ENCODE measurements at regions not wholly inside any gene's neighbourhood (a gene's known extent, or its start where the extent isn't known, plus 50 kb on each side); places are given as distances from the start of the nearest gene placed in this dataset.

DNA sequence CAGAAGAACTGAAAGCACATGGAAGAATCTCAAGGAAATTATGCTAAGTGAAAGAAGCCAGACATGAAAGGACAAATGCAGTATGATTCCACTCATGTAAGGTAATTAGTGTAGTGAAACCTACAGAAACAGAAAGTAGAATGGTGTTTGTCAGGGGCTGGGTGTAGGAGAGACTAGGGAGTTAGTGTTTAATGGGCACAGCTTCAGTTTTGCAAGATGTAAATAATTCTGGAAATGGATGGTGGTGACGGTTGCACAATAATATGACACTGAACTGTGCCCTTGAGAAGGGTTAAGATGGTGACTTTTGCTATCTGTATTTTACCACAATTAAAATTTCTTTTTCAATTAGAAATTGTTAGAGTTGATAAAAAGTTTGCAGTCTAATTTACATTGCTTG lies 157.3 kb upstream of the ADCY1 start (continued):
- no peak for TF ChIP-seq HMGA2 (CRISPR knock-in tag; IDR thresholded peaks at IDR 0.05)
- TF ChIP-seq, protein P1, sequence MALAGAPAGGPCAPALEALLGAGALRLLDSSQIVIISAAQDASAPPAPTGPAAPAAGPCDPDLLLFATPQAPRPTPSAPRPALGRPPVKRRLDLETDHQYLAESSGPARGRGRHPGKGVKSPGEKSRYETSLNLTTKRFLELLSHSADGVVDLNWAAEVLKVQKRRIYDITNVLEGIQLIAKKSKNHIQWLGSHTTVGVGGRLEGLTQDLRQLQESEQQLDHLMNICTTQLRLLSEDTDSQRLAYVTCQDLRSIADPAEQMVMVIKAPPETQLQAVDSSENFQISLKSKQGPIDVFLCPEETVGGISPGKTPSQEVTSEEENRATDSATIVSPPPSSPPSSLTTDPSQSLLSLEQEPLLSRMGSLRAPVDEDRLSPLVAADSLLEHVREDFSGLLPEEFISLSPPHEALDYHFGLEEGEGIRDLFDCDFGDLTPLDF (CRISPR knock-in tag; IDR thresholded peaks at IDR 0.05) = no peak
- TF ChIP-seq GTF2I (CRISPR knock-in tag; conservative IDR thresholded peaks at IDR 0.05) = no peak
- TF ChIP-seq EMX1 (CRISPR knock-in tag; IDR thresholded peaks at IDR 0.05) = no peak

DNA sequence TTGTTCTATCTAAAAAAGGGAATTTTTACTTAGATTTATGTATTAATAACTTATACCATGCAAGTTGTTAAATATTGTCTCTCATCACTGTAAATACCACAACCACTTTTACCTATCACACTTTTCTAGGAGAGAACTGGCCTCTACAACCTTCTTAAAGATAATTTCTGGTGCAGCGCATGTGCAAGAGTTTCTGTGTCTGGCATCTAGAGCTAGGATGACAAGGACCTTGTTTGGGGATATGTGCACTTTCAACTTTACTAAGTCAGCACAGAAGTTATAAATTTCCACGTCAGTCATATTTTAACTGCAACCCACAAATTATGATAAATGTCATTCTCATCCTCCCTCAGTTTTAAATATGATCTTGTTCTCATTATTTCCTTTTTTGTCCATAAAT lies 156.9 kb upstream of the ADCY1 start:
- DNase-seq (ENCODE audit: low spot score) = no peak
- no peaks in the 10 kb centered on the region for H3K4me1 Mint-ChIP-seq
- H3K36me3 Mint-ChIP-seq = no peaks in the 10 kb centered on the region
- ATAC-seq = no peak
- no peak overlapping the region for H3K4me3 Mint-ChIP-seq
- H3K27me3 Mint-ChIP-seq (ENCODE audit: low read depth) = no peaks in the 10 kb centered on the region
- H3K9me3 Mint-ChIP-seq = peaks cover 6% of the 10 kb centered on the region
- ChIA-PET POLR2A (no interaction called here), CTCF (no interaction called here)
- TF ChIP-seq GTF2I (CRISPR knock-in tag; conservative IDR thresholded peaks at IDR 0.05) (no peak), NFATC4 (CRISPR knock-in tag; IDR thresholded peaks at IDR 0.05) (no peak), ZNF263 (CRISPR knock-in tag; IDR thresholded peaks at IDR 0.05; ENCODE audit: low read depth) (no peak), FOXK1 (CRISPR knock-in tag; IDR thresholded peaks at IDR 0.05) (no peak), SMAD4 (CRISPR knock-in tag; IDR thresholded peaks at IDR 0.05) (no peak), ZNF317 (CRISPR knock-in tag; IDR thresholded peaks at IDR 0.05; ENCODE audit: borderline replicate concordance, low read depth) (no peak), IRF2 (CRISPR knock-in tag; IDR thresholded peaks at IDR 0.05; ENCODE audit: borderline replicate concordance, low read depth) (no peak), ZNF219 (CRISPR knock-in tag; IDR thresholded peaks at IDR 0.05; ENCODE audit: borderline replicate concordance) (no peak), ZNF138 (CRISPR knock-in tag; conservative IDR thresholded peaks at IDR 0.05) (no peak), ATF1 (CRISPR knock-in tag; IDR thresholded peaks at IDR 0.05) (no peak), HMGA2 (CRISPR knock-in tag; IDR thresholded peaks at IDR 0.05) (no peak), CBFB (CRISPR knock-in tag; IDR thresholded peaks at IDR 0.05; ENCODE audit: low read depth) (no peak), NFYB (CRISPR knock-in tag; conservative IDR thresholded peaks at IDR 0.05; ENCODE audit: low read depth) (no peak)
- TF ChIP-seq, protein P2, sequence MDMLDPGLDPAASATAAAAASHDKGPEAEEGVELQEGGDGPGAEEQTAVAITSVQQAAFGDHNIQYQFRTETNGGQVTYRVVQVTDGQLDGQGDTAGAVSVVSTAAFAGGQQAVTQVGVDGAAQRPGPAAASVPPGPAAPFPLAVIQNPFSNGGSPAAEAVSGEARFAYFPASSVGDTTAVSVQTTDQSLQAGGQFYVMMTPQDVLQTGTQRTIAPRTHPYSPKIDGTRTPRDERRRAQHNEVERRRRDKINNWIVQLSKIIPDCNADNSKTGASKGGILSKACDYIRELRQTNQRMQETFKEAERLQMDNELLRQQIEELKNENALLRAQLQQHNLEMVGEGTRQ (CRISPR knock-in tag; IDR thresholded peaks at IDR 0.05) = no peak
- TF ChIP-seq, protein P3, sequence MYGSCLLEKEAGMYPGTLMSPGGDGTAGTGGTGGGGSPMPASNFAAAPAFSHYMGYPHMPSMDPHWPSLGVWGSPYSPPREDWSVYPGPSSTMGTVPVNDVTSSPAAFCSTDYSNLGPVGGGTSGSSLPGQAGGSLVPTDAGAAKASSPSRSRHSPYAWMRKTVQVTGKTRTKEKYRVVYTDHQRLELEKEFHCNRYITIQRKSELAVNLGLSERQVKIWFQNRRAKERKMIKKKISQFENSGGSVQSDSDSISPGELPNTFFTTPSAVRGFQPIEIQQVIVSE (CRISPR knock-in tag; IDR thresholded peaks at IDR 0.05; ENCODE audit: borderline replicate concordance) = no peak
- TF ChIP-seq, protein P4, sequence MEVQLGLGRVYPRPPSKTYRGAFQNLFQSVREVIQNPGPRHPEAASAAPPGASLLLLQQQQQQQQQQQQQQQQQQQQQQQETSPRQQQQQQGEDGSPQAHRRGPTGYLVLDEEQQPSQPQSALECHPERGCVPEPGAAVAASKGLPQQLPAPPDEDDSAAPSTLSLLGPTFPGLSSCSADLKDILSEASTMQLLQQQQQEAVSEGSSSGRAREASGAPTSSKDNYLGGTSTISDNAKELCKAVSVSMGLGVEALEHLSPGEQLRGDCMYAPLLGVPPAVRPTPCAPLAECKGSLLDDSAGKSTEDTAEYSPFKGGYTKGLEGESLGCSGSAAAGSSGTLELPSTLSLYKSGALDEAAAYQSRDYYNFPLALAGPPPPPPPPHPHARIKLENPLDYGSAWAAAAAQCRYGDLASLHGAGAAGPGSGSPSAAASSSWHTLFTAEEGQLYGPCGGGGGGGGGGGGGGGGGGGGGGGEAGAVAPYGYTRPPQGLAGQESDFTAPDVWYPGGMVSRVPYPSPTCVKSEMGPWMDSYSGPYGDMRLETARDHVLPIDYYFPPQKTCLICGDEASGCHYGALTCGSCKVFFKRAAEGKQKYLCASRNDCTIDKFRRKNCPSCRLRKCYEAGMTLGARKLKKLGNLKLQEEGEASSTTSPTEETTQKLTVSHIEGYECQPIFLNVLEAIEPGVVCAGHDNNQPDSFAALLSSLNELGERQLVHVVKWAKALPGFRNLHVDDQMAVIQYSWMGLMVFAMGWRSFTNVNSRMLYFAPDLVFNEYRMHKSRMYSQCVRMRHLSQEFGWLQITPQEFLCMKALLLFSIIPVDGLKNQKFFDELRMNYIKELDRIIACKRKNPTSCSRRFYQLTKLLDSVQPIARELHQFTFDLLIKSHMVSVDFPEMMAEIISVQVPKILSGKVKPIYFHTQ (CRISPR knock-in tag; IDR thresholded peaks at IDR 0.05) = no peak
- TF ChIP-seq, protein P5, sequence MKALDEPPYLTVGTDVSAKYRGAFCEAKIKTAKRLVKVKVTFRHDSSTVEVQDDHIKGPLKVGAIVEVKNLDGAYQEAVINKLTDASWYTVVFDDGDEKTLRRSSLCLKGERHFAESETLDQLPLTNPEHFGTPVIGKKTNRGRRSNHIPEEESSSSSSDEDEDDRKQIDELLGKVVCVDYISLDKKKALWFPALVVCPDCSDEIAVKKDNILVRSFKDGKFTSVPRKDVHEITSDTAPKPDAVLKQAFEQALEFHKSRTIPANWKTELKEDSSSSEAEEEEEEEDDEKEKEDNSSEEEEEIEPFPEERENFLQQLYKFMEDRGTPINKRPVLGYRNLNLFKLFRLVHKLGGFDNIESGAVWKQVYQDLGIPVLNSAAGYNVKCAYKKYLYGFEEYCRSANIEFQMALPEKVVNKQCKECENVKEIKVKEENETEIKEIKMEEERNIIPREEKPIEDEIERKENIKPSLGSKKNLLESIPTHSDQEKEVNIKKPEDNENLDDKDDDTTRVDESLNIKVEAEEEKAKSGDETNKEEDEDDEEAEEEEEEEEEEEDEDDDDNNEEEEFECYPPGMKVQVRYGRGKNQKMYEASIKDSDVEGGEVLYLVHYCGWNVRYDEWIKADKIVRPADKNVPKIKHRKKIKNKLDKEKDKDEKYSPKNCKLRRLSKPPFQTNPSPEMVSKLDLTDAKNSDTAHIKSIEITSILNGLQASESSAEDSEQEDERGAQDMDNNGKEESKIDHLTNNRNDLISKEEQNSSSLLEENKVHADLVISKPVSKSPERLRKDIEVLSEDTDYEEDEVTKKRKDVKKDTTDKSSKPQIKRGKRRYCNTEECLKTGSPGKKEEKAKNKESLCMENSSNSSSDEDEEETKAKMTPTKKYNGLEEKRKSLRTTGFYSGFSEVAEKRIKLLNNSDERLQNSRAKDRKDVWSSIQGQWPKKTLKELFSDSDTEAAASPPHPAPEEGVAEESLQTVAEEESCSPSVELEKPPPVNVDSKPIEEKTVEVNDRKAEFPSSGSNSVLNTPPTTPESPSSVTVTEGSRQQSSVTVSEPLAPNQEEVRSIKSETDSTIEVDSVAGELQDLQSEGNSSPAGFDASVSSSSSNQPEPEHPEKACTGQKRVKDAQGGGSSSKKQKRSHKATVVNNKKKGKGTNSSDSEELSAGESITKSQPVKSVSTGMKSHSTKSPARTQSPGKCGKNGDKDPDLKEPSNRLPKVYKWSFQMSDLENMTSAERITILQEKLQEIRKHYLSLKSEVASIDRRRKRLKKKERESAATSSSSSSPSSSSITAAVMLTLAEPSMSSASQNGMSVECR (CRISPR knock-in tag; IDR thresholded peaks at IDR 0.05; ENCODE audit: borderline replicate concordance) = no peak
- H3K27ac Mint-ChIP-seq = no peak overlapping the region

Data from WTC11 (cell line).